Activated CD4-positive, CD25-positive, alpha-beta regulatory T cell treated with anti-CD3 and anti-CD28 coated beads, Interleukin-2, amount 50 U/mL, for 24 hours (primary cell): ENCODE measurements at regions not wholly inside any gene's neighbourhood (a gene's known extent, or its start where the extent isn't known, plus 50 kb on each side); places are given as distances from the start of the nearest gene placed in this dataset.
"Not testable (repeated sequence)": the region's sequence is repeated elsewhere in the genome, so short reads cannot be mapped to it uniquely, and the experiment has no call there.

ENCODE experiments used
- ATAC-seq, 2 donors: fragments of 150-1000 bp; cut with Tn5 transposase; one replicate each; pipeline ENCODE4 v1.10.0; 2021; ENCODE audit warnings: mild to moderate bottlenecking in 1 of 2, moderate library complexity in 1 of 2

DNA sequence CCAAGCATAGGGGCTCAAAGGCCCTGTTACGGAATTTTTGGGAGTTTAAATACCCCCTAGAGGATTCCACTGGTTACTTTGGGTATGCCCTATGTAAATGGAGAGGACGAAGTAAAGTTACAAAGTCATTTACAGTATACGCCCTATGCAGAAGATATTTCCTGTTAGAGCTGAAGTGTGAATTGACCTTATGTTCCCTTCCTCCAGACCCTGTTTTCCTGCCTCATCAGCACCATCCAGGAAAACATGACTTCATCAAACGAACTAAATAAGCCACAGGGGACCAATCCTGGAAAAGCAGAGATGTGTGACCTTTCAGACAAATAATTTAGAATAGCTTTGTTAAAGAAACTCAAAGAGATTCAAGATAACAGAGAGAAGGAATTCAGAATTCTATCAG lies 177.4 kb downstream of the SQOR start:
- no peak for ATAC-seq

DNA sequence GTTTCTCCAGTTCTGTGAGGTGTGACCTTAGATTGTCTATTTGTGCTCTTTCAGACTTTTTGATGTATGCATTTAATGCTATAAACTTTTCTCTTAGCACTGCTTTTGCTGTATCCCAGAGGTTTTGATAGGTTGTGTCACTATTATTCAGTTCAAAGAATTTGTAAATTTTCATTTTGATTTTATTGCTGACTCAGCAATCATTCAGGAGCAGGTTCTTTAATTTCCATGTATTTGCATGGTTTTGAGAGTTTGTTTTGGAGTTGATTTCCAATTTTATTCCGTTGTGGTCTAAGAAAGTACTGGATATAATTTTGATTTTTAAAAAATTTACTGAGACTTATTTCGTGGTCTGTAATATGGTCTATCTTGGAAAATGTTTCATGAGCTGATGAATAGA lies 182.7 kb downstream of the SQOR start:
- ATAC-seq: not testable (repeated sequence)

DNA sequence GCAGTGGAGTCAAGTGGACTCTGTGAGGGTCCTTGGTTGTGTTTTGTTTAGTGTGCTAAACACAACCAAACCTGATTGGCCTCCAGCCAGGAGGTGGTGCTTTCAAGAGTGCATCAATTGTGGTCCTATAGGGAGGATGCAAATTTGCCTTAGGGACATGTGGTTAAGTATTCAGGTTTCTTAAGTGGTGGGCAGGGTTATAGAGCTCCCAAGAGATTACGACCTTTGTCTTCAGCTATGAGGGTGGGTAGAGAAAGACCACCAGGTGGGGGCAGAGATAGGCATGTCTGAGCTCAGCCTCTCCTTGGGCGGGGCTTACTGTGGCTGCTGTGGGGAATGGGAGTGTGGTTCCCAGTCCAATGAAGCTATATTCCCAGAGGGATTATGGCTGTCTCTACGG lies 186.6 kb downstream of the SQOR start:
- no peak for ATAC-seq

DNA sequence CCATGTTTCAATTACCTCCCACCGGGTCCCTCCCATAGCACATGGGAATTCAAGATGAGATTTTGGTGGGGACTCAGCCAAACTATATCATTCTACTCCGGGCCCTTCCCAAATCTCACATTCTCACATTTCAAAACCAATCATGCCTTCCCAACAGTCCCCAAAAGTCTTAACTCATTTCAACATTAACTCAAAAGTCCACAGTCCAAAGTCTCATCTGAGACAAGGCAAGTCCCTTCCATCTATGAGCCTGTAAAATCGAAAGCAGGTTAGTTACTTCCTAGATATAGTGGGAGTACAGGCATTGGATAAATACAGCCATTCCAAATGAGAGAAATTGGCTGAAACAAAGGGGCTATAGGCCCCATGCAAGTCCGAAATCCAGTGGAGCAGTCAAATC lies 188.1 kb downstream of the SQOR start:
- ATAC-seq: not testable (repeated sequence)

DNA sequence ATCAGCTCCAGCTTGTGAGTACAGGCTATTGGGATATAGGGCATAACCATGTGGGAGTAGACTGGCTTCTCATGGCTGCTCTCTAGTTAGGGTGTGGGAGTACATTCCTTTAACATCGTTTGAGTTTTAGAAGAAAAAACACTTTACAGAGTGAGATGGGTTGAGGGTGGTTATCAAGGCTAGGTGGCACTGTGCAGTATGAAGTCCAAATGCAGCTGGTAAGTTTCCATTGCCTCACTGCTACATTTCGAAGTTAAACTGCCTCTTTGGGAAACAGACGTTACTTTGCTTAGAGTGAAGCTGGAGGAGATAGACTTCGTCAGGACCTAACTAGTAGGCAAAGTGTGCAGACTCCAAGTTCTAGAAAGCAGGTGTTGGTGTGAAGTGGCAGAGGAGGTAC lies 192.4 kb downstream of the SQOR start:
- no peak for ATAC-seq

DNA sequence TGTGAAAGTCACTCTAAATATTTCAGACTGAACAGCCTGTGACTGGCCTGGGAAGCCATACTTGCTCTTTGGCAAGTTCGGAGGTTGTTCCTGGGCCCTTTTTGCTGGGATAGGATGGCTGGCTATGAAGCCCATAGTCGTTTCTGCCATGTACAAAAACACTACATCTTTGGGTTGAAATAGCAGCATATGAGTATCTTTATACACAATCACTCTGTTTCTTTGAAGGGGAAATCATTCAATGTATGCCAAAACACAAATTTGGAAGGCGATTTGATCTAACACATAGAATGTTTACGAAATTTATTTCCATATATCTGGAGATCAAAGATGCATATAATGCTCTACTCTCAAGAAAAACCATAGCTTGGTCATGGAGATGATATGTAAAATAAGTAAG lies 192.9 kb downstream of the SQOR start:
- no peak for ATAC-seq

DNA sequence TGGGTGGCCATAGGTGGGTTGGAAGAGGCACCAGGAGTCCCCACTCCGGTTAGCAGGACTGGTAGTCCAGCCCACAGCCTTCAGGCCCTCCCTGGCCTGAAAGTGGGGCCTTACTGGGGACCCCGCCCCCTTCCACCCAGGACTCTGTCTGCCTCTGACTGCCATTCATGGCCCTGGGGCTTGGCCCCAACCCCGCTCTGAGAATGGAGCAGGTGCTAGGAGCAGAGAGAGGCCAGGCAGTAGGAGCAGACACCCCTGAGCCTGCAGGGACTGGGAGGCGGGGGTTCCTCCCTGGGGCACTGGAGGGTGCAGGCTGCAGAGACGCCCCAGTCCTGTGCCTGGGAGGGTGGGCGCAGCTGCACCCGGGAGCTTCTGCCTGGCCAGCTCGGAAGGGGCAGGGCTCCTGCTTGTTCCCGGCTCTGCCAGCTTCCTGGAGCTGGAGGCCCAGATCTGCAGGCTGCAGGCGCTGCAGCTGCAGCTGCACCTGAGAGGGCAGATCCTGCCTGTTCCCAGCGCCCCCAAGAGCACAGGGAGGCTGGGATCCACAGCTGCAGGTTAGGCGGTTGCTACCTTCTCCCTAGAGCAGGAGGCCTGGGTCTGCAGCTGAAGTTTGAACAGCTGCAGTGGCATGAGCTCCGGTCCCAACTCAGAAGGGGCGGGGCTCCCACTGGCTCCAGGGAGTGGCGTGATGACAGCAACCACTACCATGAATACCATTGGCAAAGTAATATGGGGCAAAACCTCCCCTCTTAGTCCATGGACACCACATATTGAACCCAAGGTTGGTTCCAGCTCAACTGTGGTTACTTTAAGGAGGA lies 194.7 kb downstream of the SQOR start:
- ATAC-seq: no peak

DNA sequence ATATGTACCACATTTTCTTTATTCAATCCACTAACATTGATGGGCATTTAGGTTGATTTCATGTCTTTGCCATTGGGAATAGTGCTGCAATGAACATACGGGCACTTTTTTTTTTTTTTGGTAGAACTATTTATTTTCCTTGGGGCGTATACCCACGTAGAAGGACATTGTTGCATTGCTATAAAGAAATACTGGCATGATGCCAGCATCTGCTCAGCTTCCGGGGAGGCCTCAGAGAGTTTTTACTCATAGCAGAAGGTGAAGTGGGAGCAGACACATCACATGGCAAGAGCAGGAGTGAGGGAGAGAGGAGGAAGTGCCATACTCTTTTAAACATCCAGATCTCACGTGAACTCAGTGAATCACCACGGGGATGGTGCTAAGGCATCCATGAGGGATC lies 197.0 kb downstream of the SQOR start:
- no peak for ATAC-seq

DNA sequence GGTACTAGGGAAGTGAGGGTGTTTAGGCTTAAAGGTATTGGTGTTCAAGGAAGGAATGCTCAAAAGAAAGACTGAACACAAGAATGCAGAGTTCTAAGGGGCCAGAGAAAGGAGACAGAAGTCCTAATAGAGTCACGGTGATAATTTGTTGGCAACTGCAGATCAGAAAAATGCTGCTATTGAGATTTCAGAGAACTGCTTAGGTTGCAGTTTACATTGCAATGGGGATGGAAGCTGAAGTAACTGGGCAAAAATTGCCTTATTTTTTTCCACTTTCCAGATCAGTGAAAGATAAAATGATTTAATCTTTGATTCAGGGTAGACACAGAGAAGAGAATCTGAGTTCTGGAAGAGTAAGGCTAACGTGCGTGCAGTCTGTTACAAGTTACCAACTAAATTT lies 199.8 kb downstream of the SQOR start:
- ATAC-seq: no peak

DNA sequence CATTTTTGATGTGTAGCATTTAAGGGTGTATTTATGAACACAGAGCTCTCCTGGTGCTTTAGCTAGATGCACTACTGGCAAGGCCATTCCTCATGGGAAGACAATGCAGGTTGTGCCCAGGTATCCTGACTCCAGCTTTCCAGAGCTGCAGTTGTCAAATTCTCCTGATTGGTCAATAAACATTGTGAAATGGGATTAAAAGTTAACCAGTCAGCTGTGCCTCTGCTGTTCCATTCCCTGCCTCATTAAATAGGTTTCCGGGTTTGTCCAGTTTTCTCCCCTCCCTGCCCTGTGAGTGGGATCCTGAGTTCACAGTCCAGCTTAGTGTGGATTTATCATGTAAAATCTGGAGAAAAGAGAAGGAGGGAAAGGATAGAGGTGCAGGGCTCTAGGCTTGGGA lies 207.3 kb downstream of the SQOR start:
- ATAC-seq: no peak

DNA sequence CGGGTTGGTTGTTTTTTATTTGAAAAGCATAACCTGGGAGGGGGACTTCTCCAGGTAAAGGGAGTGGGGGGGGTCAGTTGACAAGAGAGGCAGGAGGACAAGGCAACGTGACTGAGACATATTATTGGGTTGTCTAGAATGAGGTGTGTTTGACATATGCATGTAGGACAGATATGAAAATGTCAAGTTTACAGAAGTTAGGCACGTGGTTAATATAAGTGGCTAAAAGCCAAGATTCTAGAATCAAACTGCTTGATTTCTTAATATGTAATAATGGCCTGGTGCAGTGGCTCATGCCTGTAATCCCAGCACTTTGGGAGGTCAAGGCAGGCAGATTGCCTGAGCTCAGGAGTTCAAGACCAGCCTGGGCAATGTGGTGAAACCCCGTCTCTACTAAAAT lies 212.8 kb downstream of the SQOR start:
- no peak for ATAC-seq

DNA sequence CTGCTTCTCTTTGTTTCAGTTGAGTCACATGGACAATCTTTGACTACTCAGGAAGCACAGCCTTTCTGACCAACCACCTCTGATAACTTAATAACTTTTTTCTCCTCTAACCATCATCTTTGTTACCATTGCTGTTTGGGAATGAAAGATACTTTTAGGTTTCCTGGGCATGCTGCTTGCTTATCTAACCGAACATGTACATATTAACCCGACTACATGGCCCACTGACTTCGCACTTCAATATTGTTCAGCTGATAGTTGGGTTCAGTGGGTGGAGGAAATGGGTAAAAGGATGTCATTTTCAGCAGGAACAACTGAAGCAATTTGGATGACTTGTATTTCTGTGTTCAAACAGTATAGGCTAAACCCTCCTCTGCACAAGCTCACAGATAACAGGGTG lies 214.3 kb downstream of the SQOR start:
- ATAC-seq: no peak

DNA sequence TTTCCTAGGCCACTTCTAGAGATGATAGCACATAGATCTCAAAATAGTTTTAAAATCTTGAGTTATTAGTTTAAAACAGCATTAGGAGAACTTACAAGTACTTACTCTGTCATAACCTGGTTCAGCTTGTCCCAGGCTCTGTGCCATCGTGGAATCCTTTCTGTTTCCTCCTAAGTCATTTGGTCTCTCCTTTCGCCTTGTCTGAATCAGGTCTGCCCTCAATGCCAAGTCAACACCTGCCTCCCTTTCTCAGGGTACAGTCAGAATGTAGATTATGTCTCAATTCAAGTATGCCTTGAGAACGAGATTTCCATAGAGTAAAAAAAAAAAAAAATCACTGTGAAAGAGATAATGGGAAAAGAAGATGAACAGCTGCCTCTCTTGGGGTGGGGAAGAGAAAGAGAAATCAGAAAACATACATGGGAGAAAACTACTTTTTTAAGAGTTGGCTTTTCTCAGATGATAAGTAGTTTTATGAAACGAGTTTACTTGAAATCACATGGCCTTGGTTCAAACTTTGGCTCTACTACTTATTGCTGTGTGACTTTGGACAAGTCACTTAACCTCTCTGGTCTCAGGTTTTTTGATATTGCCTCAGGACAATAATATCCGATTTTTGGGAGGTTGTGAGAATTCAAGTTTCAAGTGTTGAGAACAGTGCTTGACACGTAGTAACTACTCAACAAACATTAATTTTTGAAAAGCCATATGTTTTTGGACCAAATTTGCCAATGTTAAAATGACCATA lies 219.8 kb downstream of the SQOR start:
- no peak for ATAC-seq

DNA sequence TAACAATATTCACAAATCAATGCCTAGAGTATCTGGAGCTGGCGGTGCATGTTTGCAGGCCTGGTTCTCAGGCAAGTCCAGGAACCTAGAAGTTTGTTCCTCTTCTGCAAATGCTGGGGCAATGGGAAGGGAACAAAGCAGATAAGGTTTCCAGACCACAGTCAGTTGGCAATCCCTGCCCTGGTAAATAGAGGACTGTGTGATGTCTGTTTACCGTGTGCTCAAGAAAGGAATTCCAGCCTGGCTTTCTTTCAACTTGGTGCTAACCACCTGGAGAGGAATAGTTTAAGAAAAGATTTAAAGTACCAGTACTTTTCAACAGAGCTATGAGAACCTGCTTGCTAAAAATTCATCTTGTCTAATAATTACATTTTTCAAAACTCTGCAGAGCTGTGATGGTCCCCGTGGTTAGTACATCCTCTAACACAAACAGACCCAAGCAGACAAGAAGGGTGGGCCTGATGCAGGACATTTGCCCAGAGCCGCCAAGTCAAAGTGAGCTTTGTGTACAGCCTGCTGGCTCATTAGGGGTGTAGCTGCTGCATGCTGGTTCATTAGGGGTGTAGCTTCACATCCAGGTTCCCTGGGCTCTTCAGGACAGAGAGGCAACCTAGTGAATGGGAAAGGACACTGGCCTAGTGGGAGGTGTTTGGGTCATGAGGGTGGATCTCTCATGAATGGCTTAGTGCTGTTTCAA lies 220.5 kb downstream of the SQOR start:
- ATAC-seq: no peak

DNA sequence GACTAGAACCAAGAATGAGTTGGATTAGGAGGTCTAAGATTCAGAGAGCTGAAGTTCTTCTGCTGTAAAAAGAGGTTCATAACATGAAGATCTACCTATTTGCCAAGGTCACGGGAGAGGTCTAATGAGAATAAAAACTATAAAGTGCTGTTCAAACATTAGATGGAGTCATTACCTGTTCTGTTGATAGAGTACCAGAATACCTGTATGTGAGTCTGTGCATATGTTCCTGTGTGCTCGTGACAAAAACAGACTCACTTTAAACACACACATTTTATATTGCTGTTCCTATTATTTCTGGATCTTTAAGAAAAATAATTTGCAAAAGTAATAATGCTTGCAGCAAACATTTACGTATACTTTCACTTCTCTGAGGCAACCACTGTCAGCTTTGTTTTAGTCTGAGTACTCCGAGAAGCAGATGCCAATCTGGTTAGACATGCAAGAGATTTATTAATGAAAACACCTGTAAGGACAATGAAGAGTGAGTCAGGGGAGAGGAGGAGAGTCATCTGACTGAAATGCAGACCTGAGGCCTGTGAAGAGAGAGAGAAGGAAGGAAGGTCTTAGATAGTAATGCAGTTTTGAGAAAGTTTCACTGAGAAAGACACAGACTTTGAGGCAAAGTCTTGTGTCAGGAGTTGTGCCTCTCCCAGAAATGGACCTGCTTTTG lies 221.2 kb downstream of the SQOR start:
- ATAC-seq: no peak

DNA sequence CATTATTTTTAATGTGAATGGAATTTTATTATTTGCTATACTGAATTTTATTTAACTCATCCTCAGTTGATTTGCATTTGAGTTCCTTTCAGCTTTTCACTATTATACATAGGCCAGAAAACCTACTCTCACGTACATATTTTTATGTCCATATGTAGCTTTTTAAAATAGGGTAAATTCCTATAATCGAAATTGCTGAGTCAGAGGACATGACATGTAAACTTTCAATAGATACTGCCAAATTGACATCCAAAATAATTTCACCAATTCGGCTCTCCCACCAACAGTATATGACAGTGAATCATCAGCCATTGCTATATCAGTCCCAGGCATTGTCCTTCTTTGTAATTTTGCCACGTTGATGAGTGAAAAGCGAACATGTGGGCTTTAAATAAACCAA lies 222.5 kb downstream of the SQOR start:
- no peak for ATAC-seq

DNA sequence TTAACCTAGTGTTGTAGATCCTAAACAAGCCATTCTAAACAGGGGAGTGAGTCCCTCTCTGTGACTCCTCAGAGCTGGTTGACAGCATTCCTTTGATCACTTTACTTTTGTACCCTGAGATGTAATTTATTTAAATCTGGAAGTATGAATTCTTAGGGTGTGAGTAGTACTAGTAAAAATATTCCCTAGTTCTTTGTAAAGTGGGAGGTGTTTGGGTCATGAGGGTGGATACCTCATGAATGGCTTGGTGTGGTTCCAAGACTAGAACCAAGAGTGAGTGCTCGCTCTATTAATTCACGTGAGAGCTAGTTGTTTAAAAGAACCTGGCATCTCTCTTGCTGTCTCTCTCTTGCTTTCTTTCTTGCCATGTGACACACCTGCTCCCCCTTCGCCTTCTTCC lies 223.7 kb downstream of the SQOR start:
- ATAC-seq: no peak

DNA sequence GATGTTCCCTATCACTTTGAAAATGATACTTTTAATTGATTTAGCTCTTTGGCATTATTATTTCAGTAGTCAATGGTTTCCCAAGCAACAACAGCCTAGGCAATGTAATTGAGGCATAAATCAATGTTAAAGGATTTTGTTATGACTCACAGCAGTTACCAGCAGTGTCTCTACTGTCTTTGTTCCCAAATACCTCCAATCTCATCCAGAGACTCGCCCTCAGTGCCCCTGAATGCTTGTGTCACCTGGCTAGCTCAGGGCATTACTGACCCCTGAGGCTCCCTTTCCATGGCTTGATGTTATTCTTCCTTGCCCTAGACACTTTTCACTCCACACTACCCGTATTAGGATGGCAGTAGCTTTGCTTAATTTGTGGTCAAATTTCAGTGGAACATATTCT lies 227.2 kb downstream of the SQOR start:
- no peak for ATAC-seq

DNA sequence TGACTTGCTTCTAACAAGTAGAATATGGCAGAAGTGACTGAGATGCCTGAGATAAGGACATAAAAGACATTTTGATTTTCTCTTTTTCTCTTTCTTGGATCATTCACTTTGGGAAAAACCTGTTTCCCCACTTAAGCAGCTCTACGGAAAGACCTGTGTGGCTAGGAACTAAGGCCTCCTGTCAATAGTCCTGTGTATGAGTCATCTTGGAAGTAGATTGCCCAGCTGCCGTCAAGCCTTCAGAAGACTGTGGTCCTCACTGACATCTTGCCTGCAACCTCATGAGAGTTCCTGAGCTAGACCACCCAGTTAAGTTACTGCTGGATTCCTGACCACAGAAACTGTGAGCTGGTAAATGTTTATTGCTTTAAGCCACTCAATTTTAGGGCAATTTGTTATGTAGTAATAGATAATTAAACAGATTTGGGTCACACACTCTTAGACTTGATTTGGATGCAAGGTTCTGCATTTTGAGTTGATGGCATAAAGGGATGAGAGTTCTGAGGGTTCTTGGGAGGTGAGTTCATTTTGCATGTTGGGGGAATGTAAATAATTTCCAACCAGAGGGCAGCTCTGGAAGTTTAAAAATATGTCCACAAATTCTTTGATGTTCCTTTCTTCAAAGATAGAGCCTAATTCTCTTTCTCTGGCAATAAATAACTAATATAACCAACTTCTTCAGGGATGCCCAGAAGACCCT lies 229.2 kb downstream of the SQOR start:
- ATAC-seq: no peak

DNA sequence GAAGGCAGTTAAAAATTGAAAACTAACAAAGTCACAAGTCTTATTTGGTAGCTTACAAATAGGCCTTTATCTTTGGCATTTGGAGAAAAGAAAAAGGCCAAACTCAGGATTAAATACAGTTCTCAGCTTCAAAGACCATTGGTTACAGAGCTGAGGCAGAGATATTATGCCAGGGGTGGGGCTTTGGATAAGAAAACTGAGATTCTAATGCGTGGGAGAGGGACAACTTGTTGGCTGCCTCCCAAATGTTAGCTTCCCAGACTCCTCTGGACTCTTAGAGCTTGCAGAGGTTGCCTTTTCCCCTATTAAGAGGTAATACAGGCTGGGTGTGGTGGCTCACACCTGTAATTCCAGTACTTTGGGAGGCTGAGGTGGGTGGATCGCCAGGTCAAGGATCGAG lies 231.8 kb downstream of the SQOR start:
- ATAC-seq: no peak

DNA sequence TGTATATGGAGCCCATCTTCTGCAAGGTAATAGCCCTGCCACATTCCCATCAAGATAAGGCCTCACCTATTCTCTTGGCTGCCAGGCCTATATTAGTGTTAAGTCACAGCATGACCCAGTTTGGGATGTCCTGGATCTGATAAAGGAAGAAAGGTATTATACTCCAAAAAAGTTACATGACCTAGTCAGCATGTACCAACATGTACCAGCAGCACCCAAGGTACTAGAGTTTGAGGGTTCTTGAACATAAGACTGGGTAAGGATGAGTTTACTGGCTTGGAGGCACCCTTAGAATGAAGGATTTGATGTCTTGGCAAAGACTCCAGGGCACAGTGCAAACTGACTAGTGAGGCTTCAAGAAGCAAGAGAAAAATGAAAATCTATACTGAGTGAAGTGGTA lies 232.5 kb downstream of the SQOR start:
- no peak for ATAC-seq

DNA sequence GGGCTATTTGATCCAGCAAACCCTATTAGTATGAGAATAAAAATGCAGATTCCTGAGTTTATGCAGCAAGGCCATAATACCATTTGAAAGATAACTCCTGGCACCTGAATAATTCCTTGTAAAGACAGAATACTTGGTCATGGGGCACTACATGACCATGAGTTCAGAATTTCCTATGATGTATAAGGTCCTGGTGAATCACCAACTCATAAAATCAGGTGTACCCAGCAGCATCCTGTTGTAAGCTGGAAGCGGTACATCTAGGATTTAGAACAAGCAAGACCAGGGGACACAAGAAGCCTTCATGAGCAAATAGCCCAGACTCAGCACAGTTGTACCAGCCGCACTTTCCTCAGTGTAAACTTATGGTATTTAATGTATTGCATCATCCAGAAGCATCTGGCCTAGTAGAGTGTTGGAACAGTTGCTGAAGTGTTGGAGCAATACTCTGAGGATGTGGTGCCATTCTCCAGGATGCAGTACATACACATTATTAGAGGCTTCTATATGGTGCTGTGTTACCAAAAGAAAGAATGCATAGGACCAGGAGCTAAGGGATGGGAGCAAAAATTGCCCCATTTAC lies 233.4 kb downstream of the SQOR start:
- no peak for ATAC-seq
